ENCODE measurements at regions not wholly inside any gene's neighbourhood (a gene's known extent, or its start where the extent isn't known, plus 50 kb on each side); places are given as distances from the start of the nearest gene placed in this dataset.

- Histone ChIP-seq H4K20me1 (ENCODE audit: control insufficient read depth, insufficient read depth) (no peaks in the 10 kb centered on the region), H3K9ac (ENCODE audit: control insufficient read depth, insufficient read depth, low read length) (no peak overlapping the region), H3K27me3 (replicated peaks in 1 of 2; ENCODE audit: control insufficient read depth in 2 of 2, insufficient read depth in 2 of 2, low read length in 1 of 2) (no peaks in the 10 kb centered on the region), H3K36me3 (ENCODE audit: control insufficient read depth in 2 of 2, insufficient read depth in 2 of 2, low read length in 1 of 2) (no peaks in the 10 kb centered on the region), H3K9me3 (replicated peaks; ENCODE audit: control insufficient read depth, insufficient read depth, low read length) (no peaks in the 10 kb centered on the region), H3K4me3 (no peak overlapping the region), H3K4me2 (ENCODE audit: control insufficient read depth, insufficient read depth) (no peak overlapping the region), H2AFZ (ENCODE audit: control insufficient read depth, low read depth, low read length) (no peak overlapping the region), H3K4me1 (ENCODE audit: control insufficient read depth, insufficient read depth, low read length) (no peaks in the 10 kb centered on the region), H3K79me2 (ENCODE audit: control insufficient read depth, insufficient read depth, low read length) (no peaks in the 10 kb centered on the region), H3K27ac (ENCODE audit: control insufficient read depth, insufficient read depth) (no peak overlapping the region)
- TF ChIP-seq PAX5 (IDR thresholded peaks at IDR 0.05; ENCODE audit: borderline replicate concordance, low read depth, low read length) = no peak
- no peak for TF ChIP-seq CBX5 (IDR thresholded peaks at IDR 0.05; ENCODE audit: low read depth)
- TF ChIP-seq PKNOX1 (IDR thresholded peaks at IDR 0.05) = no peak
- TF ChIP-seq USF1 (IDR thresholded peaks at IDR 0.05; ENCODE audit: borderline replicate concordance, extremely low read length, insufficient read depth, low read depth, low read length) = no peak
- TF ChIP-seq SREBF2 (IDR thresholded peaks at IDR 0.05; ENCODE audit: low read length) = no peak
- no peak for TF ChIP-seq RELB (IDR thresholded peaks at IDR 0.05; ENCODE audit: low read depth)
- no peak for TF ChIP-seq KLF5 (IDR thresholded peaks at IDR 0.05; ENCODE audit: partially characterized antibody)
- TF ChIP-seq RFX5 (IDR thresholded peaks at IDR 0.05; ENCODE audit: low read depth, low read length) = no peak
- no peak for TF ChIP-seq CEBPZ (IDR thresholded peaks at IDR 0.05; ENCODE audit: low read depth, low read length)
- no peak for TF ChIP-seq CBFB (IDR thresholded peaks at IDR 0.05; ENCODE audit: low read depth)
- no TSS peak for BruUV-seq (replicated peaks)
- DNase-seq (ENCODE audit: low read depth, low spot score) (no peak), FAIRE-seq (no peak), ATAC-seq (no peak)
- RAD21 ChIA-PET (ENCODE audit: unreplicated experiment) = interaction anchor here (0.9 kb wide), 1 partner anchor 94 kb away, joined by 3 read pairs; no protein-coding TSS in a partner anchor
- in situ Hi-C loops (cut with MboI) (no loop called here), intact Hi-C loops (cut with micrococcal nuclease; ENCODE audit: unreplicated experiment) (no loop called here)
- WGBS (ENCODE audit: insufficient coverage, insufficient replicate concordance, low lambda C conversion rate, missing lambda C conversion rate) = 0% methylated on average over 2 of the region's 2 CpGs
- POLR2A ChIA-PET = no interaction called here
- CTCF ChIA-PET = interaction anchor here (0.9 to 1.3 kb wide), 3 partner anchors 18 to 183 kb away, joined by 3 read pairs; no protein-coding TSS in a partner anchor
- SMC1A ChIA-PET (ENCODE audit: uncharacterized antibody, unreplicated experiment) = interaction anchor here (1.0 to 2.4 kb wide), 8 partner anchors 10 to 110 kb away, joined by 3 to 15 read pairs (median 6); no protein-coding TSS in a partner anchor
These were observed 1563.4 kb downstream of the C4orf33 start for GRCh38 chr4:130659320-130659719.

Measured in GM12878 (cell line).